ENCODE measurements at regions not wholly inside any gene's neighbourhood (a gene's known extent, or its start where the extent isn't known, plus 50 kb on each side); places are given as distances from the start of the nearest gene placed in this dataset.

- Histone ChIP-seq H3K4me3 (ENCODE audit: low read length in 3 of 3) (no peak overlapping the region), H3K9me3 (ENCODE audit: control insufficient read depth in 2 of 3, insufficient read depth in 1 of 3, low read length in 3 of 3) (no peaks in the 10 kb centered on the region), H3K27me3 (ENCODE audit: control insufficient read depth, insufficient read depth, low read length) (no peaks in the 10 kb centered on the region), H3K4me1 (ENCODE audit: control insufficient read depth in 2 of 3, insufficient read depth in 2 of 3, low read depth in 1 of 3, low read length in 3 of 3) (no peaks in the 10 kb centered on the region), H3K27ac (ENCODE audit: low read depth in 2 of 2, low read length in 2 of 2) (no peak overlapping the region), H3K36me3 (ENCODE audit: control insufficient read depth in 2 of 3, insufficient read depth in 3 of 3, low read length in 3 of 3) (no peaks in the 10 kb centered on the region), H3K9ac (ENCODE audit: low read length in 3 of 3) (no peak overlapping the region)
- TF ChIP-seq, protein P1, sequence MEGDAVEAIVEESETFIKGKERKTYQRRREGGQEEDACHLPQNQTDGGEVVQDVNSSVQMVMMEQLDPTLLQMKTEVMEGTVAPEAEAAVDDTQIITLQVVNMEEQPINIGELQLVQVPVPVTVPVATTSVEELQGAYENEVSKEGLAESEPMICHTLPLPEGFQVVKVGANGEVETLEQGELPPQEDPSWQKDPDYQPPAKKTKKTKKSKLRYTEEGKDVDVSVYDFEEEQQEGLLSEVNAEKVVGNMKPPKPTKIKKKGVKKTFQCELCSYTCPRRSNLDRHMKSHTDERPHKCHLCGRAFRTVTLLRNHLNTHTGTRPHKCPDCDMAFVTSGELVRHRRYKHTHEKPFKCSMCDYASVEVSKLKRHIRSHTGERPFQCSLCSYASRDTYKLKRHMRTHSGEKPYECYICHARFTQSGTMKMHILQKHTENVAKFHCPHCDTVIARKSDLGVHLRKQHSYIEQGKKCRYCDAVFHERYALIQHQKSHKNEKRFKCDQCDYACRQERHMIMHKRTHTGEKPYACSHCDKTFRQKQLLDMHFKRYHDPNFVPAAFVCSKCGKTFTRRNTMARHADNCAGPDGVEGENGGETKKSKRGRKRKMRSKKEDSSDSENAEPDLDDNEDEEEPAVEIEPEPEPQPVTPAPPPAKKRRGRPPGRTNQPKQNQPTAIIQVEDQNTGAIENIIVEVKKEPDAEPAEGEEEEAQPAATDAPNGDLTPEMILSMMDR (IDR thresholded peaks at IDR 0.05; ENCODE audit: borderline replicate concordance, extremely low read depth, insufficient read depth) = no peak
- no peak for DNase-seq
- no peak for FAIRE-seq
- intact Hi-C loops (cut with DNase I) = no loop called here
Measured at GRCh38 chr1:189659731-189660130, 817.9 kb downstream of the BRINP3 start.

GRCh38 chr1:189662190-189662589 is 815.5 kb downstream of the BRINP3 start:
- no peaks in the 10 kb centered on the region for H3K36me3 ChIP-seq (ENCODE audit: control insufficient read depth in 2 of 3, insufficient read depth in 3 of 3, low read length in 3 of 3)
- TF ChIP-seq, protein P1 (IDR thresholded peaks at IDR 0.05; ENCODE audit: borderline replicate concordance, extremely low read depth, insufficient read depth) = no peak
- no peak for DNase-seq
- no peaks in the 10 kb centered on the region for H3K27me3 ChIP-seq (ENCODE audit: control insufficient read depth, insufficient read depth, low read length)
- no peaks in the 10 kb centered on the region for H3K9me3 ChIP-seq (ENCODE audit: control insufficient read depth in 2 of 3, insufficient read depth in 1 of 3, low read length in 3 of 3)
- H3K9ac ChIP-seq (ENCODE audit: low read length in 3 of 3) = no peak overlapping the region
- H3K4me1 ChIP-seq (ENCODE audit: control insufficient read depth in 2 of 3, insufficient read depth in 2 of 3, low read depth in 1 of 3, low read length in 3 of 3) = no peaks in the 10 kb centered on the region
- H3K4me3 ChIP-seq (ENCODE audit: low read length in 3 of 3) = no peak overlapping the region
- intact Hi-C loops (cut with DNase I) = no loop called here
- no peak for FAIRE-seq
- H3K27ac ChIP-seq (ENCODE audit: low read depth in 2 of 2, low read length in 2 of 2) = no peak overlapping the region

DNA sequence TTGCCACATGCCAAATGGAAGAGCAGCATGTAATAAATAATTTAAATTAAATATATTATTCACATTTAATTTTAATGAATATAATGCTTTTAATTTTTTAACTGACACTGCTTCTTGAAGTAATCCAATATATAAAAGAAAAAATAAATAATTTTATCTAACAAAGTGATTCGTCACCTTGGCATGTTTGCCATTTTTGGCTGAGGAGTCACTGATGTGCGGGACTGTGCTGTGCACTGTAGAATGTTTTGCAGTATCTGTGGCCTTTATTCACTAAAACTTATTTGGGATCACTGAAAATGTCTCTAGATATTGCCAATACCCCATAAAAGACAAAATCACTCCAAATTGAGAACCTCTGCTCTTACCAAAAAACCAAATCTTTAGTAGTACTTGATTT is 807.8 kb downstream of the BRINP3 start:
- H3K9ac ChIP-seq (ENCODE audit: low read length in 3 of 3) = no peak overlapping the region
- no peaks in the 10 kb centered on the region for H3K9me3 ChIP-seq (ENCODE audit: control insufficient read depth in 2 of 3, insufficient read depth in 1 of 3, low read length in 3 of 3)
- FAIRE-seq (no peak), DNase-seq (no peak)
- H3K4me1 ChIP-seq (ENCODE audit: control insufficient read depth in 2 of 3, insufficient read depth in 2 of 3, low read depth in 1 of 3, low read length in 3 of 3) = no peaks in the 10 kb centered on the region
- no peak overlapping the region for H3K27ac ChIP-seq (ENCODE audit: low read depth in 2 of 2, low read length in 2 of 2)
- intact Hi-C loops (cut with DNase I) = no loop called here
- TF ChIP-seq, protein P1 (IDR thresholded peaks at IDR 0.05; ENCODE audit: borderline replicate concordance, extremely low read depth, insufficient read depth) = no peak
- H3K4me3 ChIP-seq (ENCODE audit: low read length in 3 of 3) = no peak overlapping the region
- no peaks in the 10 kb centered on the region for H3K27me3 ChIP-seq (ENCODE audit: control insufficient read depth, insufficient read depth, low read length)
- no peaks in the 10 kb centered on the region for H3K36me3 ChIP-seq (ENCODE audit: control insufficient read depth in 2 of 3, insufficient read depth in 3 of 3, low read length in 3 of 3)

GRCh38 chr1:189673217-189673616 is 804.4 kb downstream of the BRINP3 start:
- H3K9ac ChIP-seq (ENCODE audit: low read length in 3 of 3) = no peak overlapping the region
- H3K36me3 ChIP-seq (ENCODE audit: control insufficient read depth in 2 of 3, insufficient read depth in 3 of 3, low read length in 3 of 3) = no peaks in the 10 kb centered on the region
- FAIRE-seq = no peak
- TF ChIP-seq, protein P1 (IDR thresholded peaks at IDR 0.05; ENCODE audit: borderline replicate concordance, extremely low read depth, insufficient read depth) = no peak
- intact Hi-C loops (cut with DNase I) = no loop called here
- no peak overlapping the region for H3K4me3 ChIP-seq (ENCODE audit: low read length in 3 of 3)
- no peaks in the 10 kb centered on the region for H3K9me3 ChIP-seq (ENCODE audit: control insufficient read depth in 2 of 3, insufficient read depth in 1 of 3, low read length in 3 of 3)
- no peaks in the 10 kb centered on the region for H3K4me1 ChIP-seq (ENCODE audit: control insufficient read depth in 2 of 3, insufficient read depth in 2 of 3, low read depth in 1 of 3, low read length in 3 of 3)
- no peaks in the 10 kb centered on the region for H3K27me3 ChIP-seq (ENCODE audit: control insufficient read depth, insufficient read depth, low read length)
- H3K27ac ChIP-seq (ENCODE audit: low read depth in 2 of 2, low read length in 2 of 2) = no peak overlapping the region
- DNase-seq = no peak
